MM.1S (cell line): ENCODE measurements at regions not wholly inside any gene's neighbourhood (a gene's known extent, or its start where the extent isn't known, plus 50 kb on each side); places are given as distances from the start of the nearest gene placed in this dataset.

ENCODE experiments used
- EZH2 ChIP-seq: fragments of 300-600 bp; sonication (generic); optimal IDR thresholded peaks from 2 replicates; pipeline ENCODE3; 2017; ENCODE audit warnings: low read depth, mild to moderate bottlenecking, antibody characterized with exemption, low read length, mixed read lengths
- EZH2phosphoT487 ChIP-seq: fragments of 300-600 bp; sonication (generic); IDR thresholded peaks from 2 replicates; pipeline ENCODE4 v1.6.1; 2018; ENCODE audit warnings: antibody characterized with exemption, low read length
- TF ChIP-seq, protein P1 (sequence below): fragments of 300-600 bp; sonication (generic); IDR thresholded peaks from 2 replicates; pipeline ENCODE4 v1.5.1; 2016; ENCODE audit warnings: antibody characterized with exemption, low read length, mixed read lengths

GRCh38 chr4:28488021-28488420, 1627.4 kb downstream of the STIM2 start:
- TF ChIP-seq, protein P1, sequence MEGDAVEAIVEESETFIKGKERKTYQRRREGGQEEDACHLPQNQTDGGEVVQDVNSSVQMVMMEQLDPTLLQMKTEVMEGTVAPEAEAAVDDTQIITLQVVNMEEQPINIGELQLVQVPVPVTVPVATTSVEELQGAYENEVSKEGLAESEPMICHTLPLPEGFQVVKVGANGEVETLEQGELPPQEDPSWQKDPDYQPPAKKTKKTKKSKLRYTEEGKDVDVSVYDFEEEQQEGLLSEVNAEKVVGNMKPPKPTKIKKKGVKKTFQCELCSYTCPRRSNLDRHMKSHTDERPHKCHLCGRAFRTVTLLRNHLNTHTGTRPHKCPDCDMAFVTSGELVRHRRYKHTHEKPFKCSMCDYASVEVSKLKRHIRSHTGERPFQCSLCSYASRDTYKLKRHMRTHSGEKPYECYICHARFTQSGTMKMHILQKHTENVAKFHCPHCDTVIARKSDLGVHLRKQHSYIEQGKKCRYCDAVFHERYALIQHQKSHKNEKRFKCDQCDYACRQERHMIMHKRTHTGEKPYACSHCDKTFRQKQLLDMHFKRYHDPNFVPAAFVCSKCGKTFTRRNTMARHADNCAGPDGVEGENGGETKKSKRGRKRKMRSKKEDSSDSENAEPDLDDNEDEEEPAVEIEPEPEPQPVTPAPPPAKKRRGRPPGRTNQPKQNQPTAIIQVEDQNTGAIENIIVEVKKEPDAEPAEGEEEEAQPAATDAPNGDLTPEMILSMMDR = no peak
- TF ChIP-seq EZH2phosphoT487 (no peak), EZH2 (no peak)
